ENCODE measurements at regions not wholly inside any gene's neighbourhood (a gene's known extent, or its start where the extent isn't known, plus 50 kb on each side); places are given as distances from the start of the nearest gene placed in this dataset.

DNA sequence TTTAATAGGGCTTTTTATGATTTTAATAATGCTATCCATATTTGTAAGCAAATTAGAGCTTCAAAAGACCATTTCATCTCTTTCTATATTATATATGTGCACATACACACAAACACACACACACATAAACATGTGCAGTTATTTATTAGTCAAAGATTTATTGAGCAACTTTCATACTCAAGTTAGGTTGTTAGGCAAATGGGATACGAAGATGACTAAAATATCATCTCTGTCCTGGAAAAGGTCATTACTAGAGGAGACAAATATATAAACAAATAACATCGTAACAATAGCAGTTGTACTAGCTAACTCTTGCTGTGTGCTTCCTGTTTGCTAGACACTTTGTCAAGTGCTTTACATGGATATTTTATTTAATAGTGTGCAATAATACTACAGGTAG lies 307.9 kb downstream of the SNX13 start:
- no peak for DNase-seq
- intact Hi-C loops (cut with DNase I): no loop called here

DNA sequence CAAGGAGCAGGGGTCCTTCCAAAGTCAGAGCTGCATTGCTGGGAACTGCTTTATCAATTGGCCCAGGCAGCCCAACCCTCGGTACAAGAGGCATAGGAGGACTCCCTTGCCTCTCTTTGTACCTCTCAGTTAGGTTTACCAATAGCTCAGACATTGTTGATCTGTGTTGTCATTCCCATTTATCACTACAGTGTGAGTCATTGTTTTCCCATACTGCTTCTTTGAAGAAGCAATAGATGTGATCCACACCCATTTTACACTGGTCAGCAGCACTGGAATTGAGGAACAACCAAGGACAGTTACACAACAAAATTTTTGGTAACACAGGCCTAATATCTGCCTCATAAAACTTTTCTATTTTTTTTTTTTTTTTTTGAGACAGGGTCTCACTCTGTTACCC lies 307.2 kb downstream of the SNX13 start:
- intact Hi-C loops (cut with DNase I): no loop called here
- no peak for DNase-seq

DNA sequence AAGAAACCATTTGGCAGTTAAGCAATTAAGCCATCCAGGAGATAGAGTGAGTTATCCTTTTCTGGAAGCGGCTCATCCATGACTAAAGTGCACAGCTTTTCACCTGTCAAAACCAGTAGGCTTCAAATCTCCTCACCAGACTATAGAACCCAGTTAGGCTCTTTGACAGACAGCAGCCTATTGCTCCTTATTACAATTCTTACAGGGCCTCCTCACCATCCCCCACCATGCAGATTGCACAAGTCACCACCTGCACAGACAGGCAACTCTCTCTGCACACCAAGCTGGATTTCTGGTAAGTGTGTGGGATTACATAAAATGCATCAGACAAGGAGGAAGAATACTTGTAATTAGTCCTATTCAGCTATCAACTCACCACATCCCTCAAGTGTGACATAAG lies 301.6 kb downstream of the SNX13 start:
- intact Hi-C loops (cut with DNase I): no loop called here
- DNase-seq: no peak

DNA sequence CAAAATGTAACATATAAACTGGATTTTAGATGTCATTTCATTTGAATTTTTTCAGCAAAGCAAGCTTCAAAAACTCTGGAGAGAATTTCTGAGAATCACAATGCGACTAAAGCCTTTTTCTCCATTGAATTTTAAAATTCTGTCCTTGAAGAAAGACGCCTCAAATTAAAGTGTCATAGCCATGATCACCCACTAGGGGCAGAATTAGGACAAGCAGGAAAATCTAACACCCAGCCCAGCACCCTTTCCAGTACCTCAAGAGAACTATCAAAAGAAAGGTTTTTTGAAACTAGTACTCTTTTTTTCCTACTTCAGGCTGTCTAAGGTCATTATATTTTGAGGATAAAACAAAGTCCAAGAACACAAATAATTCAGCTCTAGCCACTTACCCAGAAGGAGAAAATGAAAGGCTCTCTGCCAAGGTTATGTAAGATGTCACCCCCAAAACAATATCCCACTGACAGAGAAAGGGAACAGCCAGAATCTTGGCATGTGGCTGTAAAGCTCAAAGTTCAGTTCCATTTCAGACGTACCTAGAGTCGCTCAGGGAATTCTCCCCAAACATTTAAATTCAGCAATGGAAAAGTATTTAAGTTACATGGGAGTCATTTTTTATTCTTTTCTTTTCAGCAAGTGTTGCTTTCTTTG lies 299.4 kb downstream of the SNX13 start:
- intact Hi-C loops (cut with DNase I): no loop called here

DNA sequence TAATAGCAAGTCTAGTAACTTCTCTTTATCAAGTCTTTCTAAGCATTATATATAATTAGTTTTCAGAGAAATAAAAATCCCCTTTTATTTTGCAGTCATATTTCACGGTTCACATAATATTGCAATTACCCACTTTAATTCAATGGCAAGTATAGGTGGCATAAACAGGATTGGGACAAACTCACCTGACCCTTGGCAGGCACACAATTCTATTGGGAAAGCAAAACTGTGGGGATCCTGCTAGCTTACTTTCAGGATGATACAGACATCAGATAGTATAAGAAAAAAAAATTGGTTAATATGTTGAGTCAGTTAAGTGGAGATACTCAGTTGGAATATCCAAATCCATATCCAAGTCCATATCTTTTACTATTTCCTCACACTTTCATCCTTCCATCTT lies 294.8 kb downstream of the SNX13 start:
- intact Hi-C loops (cut with DNase I): loop anchor here (5.0 kb wide), 2 partner anchors 343 to 668 kb away; no protein-coding TSS in a partner anchor
- DNase-seq: no peak

More for the DNA sequence above, 299.4 kb downstream of the SNX13 start:
- no peak for DNase-seq

DNA sequence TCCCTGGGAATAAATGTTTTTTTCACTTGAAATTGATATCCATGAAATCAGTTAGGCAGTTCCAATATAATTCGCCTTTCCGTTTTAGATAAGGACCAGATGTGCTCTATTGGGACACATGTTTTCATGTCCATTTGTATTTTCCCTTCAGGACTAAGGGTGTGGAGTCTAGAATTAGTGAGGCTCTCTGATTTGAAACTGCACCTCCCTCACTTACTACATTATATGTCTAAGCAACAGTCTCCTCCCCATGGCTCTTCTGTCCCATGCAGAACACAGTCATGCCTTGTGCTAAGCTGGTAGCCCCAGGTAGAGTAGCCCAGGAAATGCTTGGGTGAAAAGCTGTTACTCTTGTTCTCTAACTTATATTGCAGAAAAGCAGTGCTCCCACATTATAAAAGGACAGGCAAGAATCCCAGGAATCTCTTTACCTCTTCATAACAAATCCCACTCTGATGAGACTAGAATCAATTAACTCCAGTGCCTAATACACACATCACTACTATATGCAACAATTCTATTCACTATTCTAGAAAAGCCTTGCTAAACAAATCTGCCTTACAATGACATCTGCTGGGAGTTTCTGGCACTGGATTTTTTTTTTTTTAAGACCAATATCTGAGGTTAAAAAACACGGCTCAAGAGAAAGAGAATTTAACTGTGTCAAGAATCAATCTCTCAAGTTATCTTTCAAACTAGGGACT lies 293.9 kb downstream of the SNX13 start:
- DNase-seq: no peak
- intact Hi-C loops (cut with DNase I): loop anchor here (5.0 kb wide), 2 partner anchors 344 to 669 kb away; no protein-coding TSS in a partner anchor

DNA sequence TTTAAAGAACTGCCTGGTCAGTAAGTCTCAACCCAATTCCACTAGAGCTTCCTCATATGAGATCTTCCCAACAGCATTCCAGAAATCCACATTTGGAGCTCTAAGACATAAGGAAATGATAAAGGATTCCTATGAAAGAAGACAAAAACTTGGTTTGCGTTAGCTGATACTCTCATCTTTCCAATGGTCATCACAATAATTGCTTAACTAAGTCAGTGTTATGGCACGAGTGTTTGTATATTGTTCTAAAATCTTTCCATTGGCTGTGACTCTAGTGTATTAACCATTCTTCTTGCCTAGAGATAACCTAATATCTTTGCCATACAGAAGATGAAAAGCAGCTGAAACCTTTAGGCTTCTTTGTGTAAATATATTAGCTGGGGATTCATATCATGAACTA lies 289.0 kb downstream of the SNX13 start:
- DNase-seq: no peak
- intact Hi-C loops (cut with DNase I): no loop called here

DNA sequence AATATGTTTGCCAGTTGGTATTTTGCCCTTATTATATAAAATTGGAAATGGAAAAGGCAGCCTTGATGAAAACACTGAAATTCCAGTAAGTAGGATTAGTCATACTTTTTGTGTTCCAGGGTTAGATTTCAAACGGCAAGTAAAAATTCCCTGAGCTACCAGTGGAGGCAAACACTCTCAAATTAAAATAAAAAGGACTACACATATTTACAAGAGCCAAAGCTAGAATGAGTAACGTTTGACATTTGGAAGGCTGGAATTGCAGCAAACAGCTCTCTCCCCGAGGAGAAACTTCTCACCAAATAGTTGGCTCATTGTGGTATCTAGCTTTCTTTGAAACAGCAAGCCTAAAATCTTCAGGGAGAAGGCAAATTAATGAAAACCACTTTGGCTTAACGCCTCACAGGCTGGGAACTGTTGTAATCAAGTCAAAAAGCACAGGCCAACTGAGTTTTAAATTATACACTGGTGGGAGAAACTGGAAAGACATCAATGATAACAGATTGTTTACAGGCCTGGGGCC lies 288.4 kb downstream of the SNX13 start:
- intact Hi-C loops (cut with DNase I): no loop called here
- DNase-seq: no peak

DNA sequence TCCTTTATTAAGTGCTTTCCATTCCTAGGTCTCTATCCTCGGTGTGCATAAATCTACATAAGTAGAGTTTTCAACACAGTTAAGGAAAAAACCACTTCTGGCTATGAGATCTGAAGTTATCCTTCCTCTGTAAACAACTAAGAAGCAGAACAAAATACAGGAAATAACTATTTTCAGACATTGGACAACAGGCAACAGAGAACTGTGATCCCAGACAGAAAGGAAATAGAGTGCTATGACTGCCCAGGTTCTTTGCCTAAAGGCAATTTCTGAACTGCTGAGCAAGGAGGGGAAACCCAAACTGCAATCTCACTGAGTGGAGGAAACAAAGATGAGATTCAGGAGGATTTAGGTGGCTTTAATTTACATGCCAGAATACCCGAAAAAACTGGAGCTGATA lies 285.4 kb downstream of the SNX13 start:
- intact Hi-C loops (cut with DNase I): no loop called here
- no peak for DNase-seq

DNA sequence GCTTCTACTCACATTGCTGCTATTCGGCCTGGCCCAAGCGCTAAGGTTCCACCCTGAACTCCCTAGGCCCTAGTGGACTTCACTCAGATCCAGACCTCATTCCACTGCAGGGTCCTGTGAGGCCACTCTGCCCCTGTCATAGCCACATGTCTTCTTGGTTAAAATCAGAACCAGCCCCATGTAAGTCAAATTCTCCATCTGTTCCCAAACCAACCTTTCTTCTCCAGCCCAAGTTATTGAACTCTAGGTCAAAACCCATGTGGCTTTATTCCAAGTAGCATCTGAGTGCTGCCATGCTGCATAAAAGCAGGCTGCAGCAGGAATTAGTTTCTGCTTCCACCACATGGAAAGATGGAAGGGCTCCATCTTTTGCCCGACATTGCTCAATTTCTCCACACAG lies 281.2 kb downstream of the SNX13 start:
- DNase-seq: no peak
- intact Hi-C loops (cut with DNase I): no loop called here

DNA sequence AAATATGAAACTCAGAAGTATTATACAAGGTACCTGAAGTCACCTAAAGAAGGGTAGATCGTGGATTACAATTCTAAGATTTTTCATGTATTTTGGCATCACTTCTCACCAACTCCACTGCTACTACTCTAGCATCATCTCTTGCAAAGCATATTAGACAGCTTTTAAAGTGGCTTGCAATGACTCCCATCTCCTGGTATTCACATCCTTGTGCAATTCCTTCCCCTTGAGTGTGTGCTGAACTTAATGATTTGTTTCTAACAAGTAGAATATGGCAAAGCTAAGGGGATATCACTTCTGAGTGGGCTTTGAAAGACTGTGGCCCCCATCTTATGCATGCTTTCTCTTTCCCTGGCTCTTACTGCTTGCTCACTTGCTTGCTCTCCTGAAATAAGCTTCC lies 280.2 kb downstream of the SNX13 start:
- intact Hi-C loops (cut with DNase I): no loop called here
- no peak for DNase-seq

DNA sequence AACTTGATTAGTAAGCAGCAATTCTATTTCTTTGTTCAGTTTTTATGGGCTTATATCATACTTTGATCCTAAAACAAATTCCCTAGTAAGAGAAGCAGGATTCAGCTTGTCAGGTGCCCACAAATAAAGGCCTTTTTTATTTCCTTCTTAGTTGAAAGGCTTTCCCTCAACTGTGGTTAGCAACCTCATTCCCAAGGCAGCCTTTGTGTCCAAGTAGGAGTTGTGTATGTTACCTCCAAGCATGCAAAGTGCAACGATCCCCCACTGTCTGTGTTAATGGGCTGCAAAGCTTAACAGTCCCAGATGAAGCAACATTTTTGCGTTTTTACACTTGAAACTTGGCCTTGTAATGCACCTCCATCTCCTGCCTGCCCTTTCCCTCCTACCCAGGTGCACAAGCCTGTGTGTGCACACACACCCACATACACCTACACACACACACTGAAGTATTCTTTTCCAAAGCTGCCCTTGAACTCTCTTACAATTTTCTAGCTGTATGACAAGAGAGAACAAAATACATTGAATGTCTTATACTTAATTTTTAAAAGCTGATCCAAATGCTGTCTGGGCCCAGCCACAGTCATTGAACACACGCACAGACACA lies 278.2 kb downstream of the SNX13 start:
- DNase-seq: no peak
- intact Hi-C loops (cut with DNase I): no loop called here

DNA sequence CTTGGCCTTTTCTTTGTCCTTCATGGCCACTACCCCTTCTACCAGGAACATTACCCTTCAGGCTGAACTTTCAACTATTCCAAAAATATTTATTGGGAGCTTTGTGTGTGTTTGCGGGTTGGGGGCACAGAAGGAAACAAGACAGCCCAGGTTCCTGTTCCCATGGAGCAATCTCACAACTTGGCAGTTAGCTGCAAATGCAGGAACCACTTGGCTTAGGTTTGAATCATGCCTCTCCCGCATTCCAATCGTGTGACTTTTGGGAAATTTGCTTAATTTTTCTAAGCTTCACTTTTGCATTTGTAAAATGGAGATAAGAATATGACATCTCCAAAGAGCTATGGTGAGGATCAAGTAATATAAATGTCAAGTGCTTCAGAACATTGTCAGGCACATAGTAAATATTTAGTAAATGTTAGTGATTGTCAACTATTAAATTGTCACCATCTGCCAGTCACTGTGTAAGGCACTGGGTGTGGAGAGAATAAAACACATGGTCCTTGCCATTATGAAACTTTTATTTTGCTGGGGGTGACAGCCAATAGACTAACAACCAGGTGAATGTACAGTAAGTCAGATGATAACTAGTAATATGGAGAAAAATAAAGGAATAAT lies 277.1 kb downstream of the SNX13 start:
- DNase-seq: no peak
- intact Hi-C loops (cut with DNase I): no loop called here

DNA sequence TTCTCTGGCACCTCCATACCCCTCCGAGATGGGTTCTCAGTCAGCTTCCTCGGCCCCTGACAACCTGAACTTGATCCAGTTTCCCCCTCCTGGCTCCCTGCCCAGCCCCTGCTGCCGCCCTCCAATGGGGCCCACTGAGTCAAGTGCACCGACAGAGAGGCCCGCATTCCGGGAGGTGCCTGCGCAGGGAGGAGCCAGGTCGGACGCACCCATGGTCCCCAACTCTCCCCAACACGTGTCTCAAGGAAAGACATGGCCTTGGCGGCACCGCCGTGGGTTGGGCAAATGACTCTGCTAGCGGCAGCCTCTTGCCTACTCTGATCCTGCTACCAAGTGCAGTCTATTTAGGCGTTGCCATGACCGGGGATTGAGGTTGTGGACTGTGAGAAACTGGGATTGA lies 275.3 kb downstream of the SNX13 start:
- intact Hi-C loops (cut with DNase I): no loop called here
- DNase-seq: peak in 1 of 10 donors; percentile 68

DNA sequence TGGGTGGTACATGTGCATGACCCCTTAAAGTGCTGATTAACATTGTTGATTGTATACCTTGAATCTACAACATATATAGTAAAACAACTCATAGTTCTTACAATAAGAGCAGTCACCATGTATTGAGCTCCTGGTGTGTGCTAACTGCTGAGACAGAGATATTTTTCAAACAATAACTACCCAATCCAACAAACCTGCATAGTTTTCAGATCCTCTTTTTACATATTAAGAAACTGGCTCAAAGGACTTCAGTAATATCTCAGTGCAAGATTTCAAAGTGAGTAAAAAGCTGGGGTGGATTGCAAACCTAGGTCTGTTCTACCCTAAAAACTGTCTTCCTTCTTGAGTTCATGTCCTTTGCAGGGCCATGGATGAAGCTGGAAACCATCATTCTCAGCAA lies 272.2 kb downstream of the SNX13 start:
- DNase-seq: no peak
- intact Hi-C loops (cut with DNase I): no loop called here

DNA sequence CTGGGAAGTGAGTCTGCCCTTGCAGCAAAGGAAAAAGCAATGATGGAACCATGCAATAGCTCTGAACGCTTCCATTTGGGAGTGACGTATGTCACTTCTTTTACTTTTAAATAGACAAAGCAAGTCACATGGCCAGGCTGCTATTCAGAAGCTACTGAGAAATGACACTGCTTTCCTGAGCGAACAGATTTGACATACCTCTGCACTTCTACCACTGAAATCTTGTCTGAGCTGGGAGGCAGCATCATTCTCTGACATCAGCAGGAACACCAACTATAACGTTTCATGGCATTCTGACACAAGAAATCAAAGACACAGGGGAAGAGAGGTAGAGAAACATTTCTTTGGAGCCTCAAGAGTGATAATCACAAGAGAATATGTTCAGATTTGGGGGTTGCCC lies 271.1 kb downstream of the SNX13 start:
- no peak for DNase-seq
- intact Hi-C loops (cut with DNase I): no loop called here

DNA sequence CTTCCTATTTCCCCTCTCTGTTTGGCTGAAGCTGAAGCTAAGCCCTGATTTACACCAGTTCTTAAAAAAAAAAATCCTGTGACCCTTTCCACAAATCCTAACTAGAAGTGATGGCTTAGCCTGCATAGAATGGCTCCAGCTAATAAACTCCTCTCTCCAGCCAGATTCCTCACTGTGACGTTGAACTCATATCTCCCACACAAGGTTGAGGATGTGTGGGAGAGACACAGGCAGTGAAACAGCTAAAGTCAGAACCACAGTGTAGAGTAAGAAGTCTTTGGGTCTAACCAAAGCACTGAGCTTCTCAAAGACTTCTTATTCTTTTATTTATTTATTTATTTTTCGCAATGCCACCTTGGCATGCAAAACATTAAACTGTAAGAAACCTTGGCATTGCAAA lies 268.3 kb downstream of the SNX13 start:
- no peak for DNase-seq
- intact Hi-C loops (cut with DNase I): no loop called here

DNA sequence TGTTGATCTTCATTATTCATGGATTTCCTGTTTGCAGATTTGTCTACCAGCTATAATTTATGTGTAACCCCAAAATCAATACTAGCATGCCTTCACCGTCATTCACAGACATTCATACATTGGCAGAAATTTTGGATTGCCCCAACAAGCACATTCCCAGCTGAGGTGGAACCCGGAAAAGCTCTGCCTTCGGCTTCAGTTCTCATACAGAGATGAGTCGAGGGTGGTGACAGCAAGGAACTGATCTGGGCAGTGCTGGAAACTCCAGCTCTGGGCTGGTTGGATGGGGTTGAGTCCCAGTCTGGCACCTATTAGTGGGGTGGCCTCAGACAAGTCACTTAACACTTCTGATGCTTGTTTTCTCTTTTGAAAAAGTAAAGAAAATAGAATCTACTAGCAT lies 267.5 kb downstream of the SNX13 start:
- intact Hi-C loops (cut with DNase I): no loop called here
- no peak for DNase-seq

DNA sequence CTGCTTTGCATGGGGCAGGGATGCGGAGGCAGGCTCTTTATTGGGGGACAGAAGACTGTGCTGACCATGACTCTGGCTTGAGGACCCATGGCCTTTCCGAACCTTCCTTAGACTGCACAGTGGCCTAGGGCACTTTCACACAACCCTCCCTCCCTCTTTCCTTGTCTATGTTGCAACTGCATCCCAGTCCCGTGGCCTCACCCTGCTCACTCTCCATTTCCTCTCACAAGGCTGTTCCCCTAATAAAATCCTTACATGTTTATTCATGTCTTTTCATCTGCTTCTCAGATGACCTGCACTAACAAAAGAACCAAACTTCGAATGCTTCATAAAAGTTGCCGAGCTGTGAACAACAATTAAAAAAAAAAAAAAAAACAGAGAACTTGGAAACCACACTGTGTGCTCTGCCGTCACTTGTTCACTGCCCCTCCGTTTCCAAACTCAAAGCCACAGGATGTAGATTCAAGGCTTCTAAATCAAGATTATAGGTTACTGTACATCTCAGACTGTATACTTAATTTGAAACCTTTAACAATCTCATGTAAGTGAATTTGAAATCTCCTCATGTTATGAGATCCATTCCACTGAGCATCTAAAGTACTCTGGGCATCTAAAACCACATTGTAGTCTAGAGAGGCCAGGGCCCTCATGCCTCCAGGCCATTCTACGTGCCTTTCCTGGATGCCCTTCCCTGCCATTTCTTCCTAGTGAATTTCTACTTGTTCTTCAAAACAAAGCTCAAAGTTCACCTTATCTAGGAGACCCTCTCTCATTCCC lies 265.9 kb downstream of the SNX13 start:
- peak in 1 of 10 donors; percentile 52 for DNase-seq
- intact Hi-C loops (cut with DNase I): no loop called here

DNA sequence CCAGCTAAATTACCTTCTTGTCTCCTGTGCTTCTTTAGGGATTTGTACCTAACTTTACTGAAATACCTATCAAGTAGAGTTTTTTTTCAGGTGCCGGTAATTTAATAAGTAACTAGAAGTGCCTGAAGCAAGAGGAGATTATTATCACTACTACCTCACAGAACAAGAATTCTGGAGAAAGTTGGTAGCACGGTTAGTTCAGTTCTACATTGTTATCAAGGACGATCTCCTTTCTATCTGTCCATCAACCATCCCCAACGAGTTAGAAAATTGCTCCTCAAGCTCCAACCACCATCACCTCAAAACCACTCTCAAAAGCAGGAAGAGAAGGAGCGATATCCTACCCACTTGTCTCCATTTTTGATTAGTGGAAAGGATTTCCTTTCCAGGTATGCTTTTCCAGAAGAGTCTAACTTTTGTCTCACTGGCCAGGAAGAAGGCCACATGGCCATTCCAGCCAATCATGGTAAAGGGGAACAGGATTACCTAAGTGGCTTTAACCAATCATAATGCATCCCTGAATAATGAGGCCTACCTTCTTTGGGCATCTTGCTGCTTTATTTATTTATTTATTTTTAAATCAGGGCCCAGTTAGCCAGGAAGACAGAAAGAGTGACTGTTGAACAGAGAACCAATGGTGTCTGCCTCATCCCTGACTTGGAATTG lies 265.2 kb downstream of the SNX13 start:
- DNase-seq: no peak
- intact Hi-C loops (cut with DNase I): no loop called here

All from posterior cingulate gyrus (tissue), 11 donors.